Esophagus squamous epithelium (tissue), 4 donors: ENCODE measurements at regions not wholly inside any gene's neighbourhood (a gene's known extent, or its start where the extent isn't known, plus 50 kb on each side); places are given as distances from the start of the nearest gene placed in this dataset.

ENCODE experiments used
- POLR2A ChIP-seq, 4 donors: fragments of 450-650 bp; IDR thresholded peaks; one replicate each; pipeline ENCODE4 v1.6.1; 2017; ENCODE audit warnings: antibody characterized with exemption in 4 of 4, mild to moderate bottlenecking in 4 of 4, moderate library complexity in 3 of 4
- TF ChIP-seq, protein P1 (sequence below), 6 experiments: fragments of 450-650 bp in 4 of 6; fragments of 200-600 bp in 2 of 6; sonication (generic) in 2 of 6; IDR thresholded peaks; one replicate each; pipeline ENCODE4 v1.5.1; 2016 to 2019; ENCODE audit warnings: antibody characterized with exemption in 6 of 6, mild to moderate bottlenecking in 4 of 6, moderate library complexity in 4 of 6

DNA sequence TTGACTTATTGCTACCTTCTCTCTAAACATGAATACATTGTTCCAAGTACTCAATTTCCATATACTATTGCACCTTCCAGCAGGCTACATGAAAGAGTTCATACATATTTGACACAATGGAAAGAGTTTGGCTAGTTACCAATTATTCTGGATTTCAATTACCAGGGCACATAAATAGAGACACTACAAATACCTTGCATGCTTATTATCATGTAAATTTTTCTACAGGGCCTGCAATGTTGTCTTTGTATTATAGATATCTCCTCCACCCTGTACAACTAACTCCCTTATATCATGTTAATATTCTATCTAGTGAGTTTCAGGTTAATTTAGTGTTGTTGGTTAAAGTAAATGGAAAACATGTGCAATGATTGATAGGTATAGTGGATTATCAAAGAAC lies 540.7 kb upstream of the SLITRK5 start:
- TF ChIP-seq, protein P1, sequence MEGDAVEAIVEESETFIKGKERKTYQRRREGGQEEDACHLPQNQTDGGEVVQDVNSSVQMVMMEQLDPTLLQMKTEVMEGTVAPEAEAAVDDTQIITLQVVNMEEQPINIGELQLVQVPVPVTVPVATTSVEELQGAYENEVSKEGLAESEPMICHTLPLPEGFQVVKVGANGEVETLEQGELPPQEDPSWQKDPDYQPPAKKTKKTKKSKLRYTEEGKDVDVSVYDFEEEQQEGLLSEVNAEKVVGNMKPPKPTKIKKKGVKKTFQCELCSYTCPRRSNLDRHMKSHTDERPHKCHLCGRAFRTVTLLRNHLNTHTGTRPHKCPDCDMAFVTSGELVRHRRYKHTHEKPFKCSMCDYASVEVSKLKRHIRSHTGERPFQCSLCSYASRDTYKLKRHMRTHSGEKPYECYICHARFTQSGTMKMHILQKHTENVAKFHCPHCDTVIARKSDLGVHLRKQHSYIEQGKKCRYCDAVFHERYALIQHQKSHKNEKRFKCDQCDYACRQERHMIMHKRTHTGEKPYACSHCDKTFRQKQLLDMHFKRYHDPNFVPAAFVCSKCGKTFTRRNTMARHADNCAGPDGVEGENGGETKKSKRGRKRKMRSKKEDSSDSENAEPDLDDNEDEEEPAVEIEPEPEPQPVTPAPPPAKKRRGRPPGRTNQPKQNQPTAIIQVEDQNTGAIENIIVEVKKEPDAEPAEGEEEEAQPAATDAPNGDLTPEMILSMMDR (IDR thresholded peaks at IDR 0.05) = no peak
- no peak for TF ChIP-seq POLR2A (IDR thresholded peaks at IDR 0.05)
